Activated CD8-positive, alpha-beta memory T cell treated with anti-CD3 and anti-CD28 coated beads for 36 hours (primary cell): ENCODE measurements at regions not wholly inside any gene's neighbourhood (a gene's known extent, or its start where the extent isn't known, plus 50 kb on each side); places are given as distances from the start of the nearest gene placed in this dataset.

Experiments used
- CTCF ChIA-PET: fragments of 350-600 bp; sonication (Branson Sonifier 250); formaldehyde crosslinking; loops from one replicate; lab custom pipeline; 2021; ENCODE audit warnings: antibody characterized with exemption; lab: Charles Lee
- POLR2A ChIA-PET: fragments of 350-600 bp; sonication (Branson Sonifier 250); formaldehyde crosslinking; loops from one replicate; lab custom pipeline; 2021; ENCODE audit warnings: antibody characterized with exemption; lab: Charles Lee

GRCh38 chr1:163406772-163407171, 85.0 kb downstream of the NUF2 start:
- ChIA-PET CTCF (no interaction called here), POLR2A (no interaction called here)

DNA sequence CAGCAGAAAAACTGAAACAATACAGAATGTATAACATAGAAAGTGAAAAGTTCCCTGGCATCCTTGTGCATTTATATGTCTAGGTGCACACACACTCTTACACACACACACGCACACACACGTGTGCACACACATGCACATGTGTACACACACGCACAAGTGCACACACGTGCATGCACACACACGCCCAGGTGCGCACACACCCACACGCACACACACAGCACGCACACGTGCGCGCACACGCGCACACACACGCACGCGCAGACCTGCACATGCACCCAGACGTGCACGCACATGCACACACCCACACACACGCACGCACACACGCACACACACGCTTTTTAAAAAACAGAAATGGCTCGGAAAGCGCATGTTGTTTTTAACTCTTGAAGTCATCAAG, 86.5 kb downstream of the NUF2 start:
- CTCF ChIA-PET: no interaction called here

GRCh38 chr1:163410073-163410999, 88.6 kb downstream of the NUF2 start:
- ChIA-PET CTCF (no interaction called here), POLR2A (no interaction called here)

More for the DNA sequence above, 86.5 kb downstream of the NUF2 start:
- POLR2A ChIA-PET: no interaction called here

GRCh38 chr1:163412221-163412620, 90.5 kb downstream of the NUF2 start:
- ChIA-PET CTCF (interaction anchor here (0.8 kb wide), 1 partner anchor 1354 kb away, joined by 3 read pairs; no protein-coding TSS in a partner anchor), POLR2A (no interaction called here)

- ChIA-PET POLR2A (no interaction called here), CTCF (no interaction called here)
These were observed 93.0 kb downstream of the NUF2 start for GRCh38 chr1:163414778-163415177.

DNA sequence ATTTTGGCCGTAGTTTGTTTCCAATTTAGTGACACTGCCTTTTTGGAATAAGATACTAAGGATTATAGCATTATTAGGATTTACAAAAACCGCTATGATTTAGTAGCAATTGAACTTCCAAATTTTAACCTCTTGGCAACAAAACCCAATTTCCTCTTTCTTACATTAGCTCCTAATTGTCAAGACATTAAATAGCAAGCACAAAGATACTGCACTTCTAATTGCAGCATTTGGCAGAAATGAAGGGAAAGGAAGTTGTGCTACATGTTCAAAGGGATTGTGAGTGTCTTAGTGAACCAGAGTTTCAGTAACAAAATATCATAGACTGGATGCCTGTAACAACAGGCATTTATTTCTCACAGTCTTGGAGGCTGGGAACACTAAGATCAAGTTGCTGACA, 99.9 kb downstream of the NUF2 start:
- POLR2A ChIA-PET: no interaction called here

DNA sequence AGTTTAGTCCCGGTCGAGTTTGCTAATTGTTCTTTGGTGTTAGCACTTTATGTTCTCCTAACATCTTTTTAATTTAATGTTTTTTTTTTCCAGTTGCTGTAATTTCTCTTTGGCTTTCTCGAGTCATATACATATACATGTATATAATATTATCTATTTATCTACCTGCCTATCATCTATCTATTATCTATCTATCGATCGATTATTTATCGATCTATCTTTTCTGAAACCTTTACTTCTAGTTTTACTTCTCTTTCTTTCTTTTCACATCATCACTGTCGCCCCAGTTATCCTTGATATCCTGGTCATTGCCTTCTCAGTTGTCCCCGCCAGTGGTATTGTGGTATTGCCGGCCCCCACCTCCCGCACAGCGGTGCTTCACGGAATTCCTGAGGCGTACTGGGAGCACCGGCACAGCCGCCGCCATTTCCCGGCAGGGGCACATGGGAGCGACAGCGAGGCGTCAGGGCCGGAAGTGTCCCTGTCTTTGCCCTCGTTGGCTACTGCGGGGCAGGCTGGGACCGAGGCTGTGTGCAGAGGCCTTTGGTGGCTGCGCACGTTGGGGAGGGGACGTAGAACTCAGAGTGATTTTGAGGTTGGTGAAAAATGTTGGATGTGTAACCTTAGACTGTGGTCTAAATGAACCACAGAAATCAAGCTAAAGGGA, 101.1 kb downstream of the NUF2 start:
- ChIA-PET CTCF (no interaction called here), POLR2A (no interaction called here)

More for the DNA sequence above, 99.9 kb downstream of the NUF2 start:
- CTCF ChIA-PET: no interaction called here

GRCh38 chr1:163426505-163427251, 104.9 kb downstream of the NUF2 start:
- CTCF ChIA-PET: no interaction called here
- POLR2A ChIA-PET: no interaction called here

GRCh38 chr1:163427279-163427678, 105.5 kb downstream of the NUF2 start:
- ChIA-PET CTCF (no interaction called here), POLR2A (no interaction called here)

DNA sequence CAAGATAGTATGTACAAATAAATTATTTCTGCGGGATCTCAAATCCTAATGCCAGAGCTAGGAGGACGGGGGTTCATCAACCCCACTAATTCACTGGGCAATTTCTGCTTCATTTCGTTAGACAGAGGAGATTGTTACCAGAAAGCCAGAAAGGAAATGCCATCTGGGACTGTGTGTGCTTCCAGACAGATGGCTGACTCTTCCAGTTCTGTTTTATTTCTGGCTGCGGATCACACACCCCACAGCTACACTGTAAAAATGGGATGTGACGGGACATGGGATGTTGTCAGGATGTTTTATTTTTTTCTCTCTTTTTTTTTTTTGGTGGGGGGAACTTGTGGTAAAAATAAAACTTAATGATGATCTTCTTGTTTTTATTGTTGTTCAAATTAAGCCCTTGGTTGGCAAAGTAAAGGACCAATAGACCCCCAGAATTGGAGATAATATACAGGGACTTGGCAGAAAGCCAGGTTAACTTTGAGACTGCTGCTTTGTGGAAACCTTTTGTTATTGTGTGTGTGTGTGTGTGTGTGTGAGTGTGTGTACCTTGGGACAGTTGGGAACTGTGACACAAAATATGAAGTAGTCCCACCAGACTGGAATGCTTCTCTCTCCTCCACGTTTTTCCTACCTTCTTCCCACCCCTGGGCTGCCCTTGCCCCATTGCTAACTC, 114.5 kb downstream of the NUF2 start:
- POLR2A ChIA-PET: no interaction called here
- CTCF ChIA-PET: no interaction called here

DNA sequence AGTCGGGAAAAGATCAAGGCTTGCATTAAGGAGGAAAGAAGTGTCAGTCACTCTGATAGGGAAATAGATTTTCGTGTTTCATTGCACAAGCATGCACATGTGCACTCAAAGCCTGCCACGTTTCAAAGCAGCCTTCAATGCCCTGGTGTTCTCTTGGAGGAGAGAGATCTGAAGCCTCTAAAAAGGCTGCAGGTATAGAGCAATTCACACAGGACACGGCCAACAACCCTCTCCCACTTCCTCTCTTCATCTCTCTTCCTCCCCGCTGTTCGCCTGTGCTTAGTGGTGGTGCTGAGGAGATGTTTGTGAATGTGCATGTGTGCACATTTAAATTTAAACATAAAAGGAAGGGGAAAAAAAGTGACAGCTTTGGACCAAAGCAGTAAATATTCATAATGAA, 117.7 kb downstream of the NUF2 start:
- POLR2A ChIA-PET: no interaction called here
- CTCF ChIA-PET: no interaction called here

GRCh38 chr1:163440090-163440489, 118.3 kb downstream of the NUF2 start:
- ChIA-PET CTCF (no interaction called here), POLR2A (no interaction called here)

GRCh38 chr1:163442231-163442879, 120.6 kb downstream of the NUF2 start:
- ChIA-PET CTCF (no interaction called here), POLR2A (no interaction called here)

- CTCF ChIA-PET: no interaction called here
- POLR2A ChIA-PET: no interaction called here
These were observed 121.1 kb downstream of the NUF2 start for GRCh38 chr1:163442895-163443294.

GRCh38 chr1:163443863-163444262, 122.1 kb downstream of the NUF2 start:
- CTCF ChIA-PET: no interaction called here
- POLR2A ChIA-PET: no interaction called here

DNA sequence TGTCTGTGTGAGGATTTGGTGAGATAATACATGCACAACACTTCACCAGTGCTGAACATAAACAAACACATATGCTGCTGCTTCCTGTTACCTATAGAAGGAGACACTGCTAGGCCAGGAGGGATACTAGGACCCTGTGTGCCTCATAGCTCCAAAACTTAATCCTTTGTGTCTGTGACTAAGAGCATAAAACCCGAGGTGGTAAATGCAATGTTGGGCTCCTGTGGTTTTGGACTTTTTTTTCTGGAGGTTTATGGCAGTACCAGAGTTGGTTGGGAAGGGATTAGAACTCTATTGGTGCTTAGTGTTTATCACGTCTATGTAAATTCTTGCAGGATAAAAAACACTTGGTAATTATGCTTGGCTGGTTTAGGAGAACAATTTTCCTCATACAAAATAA, 122.9 kb downstream of the NUF2 start:
- CTCF ChIA-PET: no interaction called here
- POLR2A ChIA-PET: no interaction called here

DNA sequence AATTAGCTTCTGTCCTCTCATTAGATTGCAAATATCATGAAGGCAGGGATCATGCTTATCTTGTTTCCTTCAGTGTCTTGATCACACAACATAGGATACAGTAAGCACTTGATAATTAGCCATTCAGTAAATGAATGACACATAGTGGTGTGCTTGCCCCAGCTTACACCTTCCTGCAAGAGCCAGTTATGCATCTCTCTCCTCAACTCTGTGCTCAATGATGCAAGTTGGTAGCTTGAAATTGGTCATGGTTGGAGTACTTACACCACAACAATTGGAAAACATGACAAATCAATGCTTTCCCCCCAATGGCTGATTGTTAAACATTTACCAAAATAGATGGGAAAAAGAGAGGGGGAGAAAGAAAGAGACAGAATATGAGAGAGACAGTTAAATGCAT, 129.2 kb downstream of the NUF2 start:
- CTCF ChIA-PET: no interaction called here

GRCh38 chr1:163459539-163459938, 137.8 kb downstream of the NUF2 start:
- CTCF ChIA-PET: interaction anchor here (0.7 kb wide), 1 partner anchor 14 kb away, joined by 3 read pairs; no protein-coding TSS in a partner anchor
- POLR2A ChIA-PET: interaction anchor here (0.6 kb wide), 1 partner anchor 220 kb away, joined by 8 read pairs; no protein-coding TSS in a partner anchor

More for the DNA sequence above, 129.2 kb downstream of the NUF2 start:
- POLR2A ChIA-PET: no interaction called here

- ChIA-PET POLR2A (no interaction called here), CTCF (no interaction called here)
These were observed 145.5 kb downstream of the NUF2 start for GRCh38 chr1:163467289-163467688.
